ENCODE measurements at regions not wholly inside any gene's neighbourhood (a gene's known extent, or its start where the extent isn't known, plus 50 kb on each side); places are given as distances from the start of the nearest gene placed in this dataset.

DNA sequence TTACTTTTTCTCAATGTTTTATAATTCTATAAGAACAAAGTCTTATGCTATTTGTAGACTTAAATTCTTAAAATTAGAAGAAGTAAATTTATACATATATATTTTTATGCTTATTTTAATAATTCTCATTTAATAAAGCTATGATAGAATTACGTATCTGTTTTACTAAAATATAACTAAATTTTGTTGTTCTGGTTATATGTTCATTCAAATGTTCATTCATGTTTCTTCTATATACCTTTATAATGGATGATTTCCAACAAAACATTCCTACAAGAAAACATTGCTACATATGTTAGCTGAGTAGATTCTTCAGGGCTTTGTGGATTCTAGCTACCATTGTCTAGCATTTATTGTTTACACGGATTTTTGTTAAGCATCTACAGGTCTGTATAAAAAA is 634.3 kb upstream of the PCDH20 start:
- intact Hi-C loops (cut with DNase I) = no loop called here
- Histone ChIP-seq H3K27ac (no peak overlapping the region), H3K27me3 (ENCODE audit: low read depth) (no peaks in the 10 kb centered on the region), H3K4me3 (no peak overlapping the region), H3K9me3 (no peaks in the 10 kb centered on the region), H3K4me1 (no peaks in the 10 kb centered on the region), H3K36me3 (no peaks in the 10 kb centered on the region)
- DNase-seq (no peak), ATAC-seq (no peak)
- TF ChIP-seq, protein P1, sequence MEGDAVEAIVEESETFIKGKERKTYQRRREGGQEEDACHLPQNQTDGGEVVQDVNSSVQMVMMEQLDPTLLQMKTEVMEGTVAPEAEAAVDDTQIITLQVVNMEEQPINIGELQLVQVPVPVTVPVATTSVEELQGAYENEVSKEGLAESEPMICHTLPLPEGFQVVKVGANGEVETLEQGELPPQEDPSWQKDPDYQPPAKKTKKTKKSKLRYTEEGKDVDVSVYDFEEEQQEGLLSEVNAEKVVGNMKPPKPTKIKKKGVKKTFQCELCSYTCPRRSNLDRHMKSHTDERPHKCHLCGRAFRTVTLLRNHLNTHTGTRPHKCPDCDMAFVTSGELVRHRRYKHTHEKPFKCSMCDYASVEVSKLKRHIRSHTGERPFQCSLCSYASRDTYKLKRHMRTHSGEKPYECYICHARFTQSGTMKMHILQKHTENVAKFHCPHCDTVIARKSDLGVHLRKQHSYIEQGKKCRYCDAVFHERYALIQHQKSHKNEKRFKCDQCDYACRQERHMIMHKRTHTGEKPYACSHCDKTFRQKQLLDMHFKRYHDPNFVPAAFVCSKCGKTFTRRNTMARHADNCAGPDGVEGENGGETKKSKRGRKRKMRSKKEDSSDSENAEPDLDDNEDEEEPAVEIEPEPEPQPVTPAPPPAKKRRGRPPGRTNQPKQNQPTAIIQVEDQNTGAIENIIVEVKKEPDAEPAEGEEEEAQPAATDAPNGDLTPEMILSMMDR (IDR thresholded peaks at IDR 0.05) = no peak

DNA sequence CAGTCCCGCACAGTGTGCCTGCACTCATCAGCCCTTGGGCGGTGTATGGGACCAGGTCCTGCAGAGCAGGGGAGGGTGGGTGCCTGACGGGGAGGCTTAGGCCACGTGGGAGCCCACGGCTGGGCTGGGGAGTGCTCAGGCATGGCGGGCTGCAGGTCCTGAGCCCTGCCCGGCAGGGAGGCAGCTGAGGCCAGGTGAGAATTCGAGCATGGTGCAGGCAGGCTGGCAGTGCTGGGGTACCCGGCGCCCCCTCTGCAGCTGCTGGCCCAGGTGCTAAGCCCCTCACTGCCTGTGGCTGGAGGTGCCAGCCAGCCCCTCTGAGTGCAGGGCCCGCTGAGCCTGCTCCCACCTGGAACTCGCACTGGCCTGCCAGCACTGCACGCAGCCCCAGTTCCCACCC is 630.9 kb upstream of the PCDH20 start:
- TF ChIP-seq, protein P1 (IDR thresholded peaks at IDR 0.05) = no peak
- peak in 1 of 2 donors; percentile 51 for ATAC-seq
- Histone ChIP-seq H3K27me3 (ENCODE audit: low read depth) (no peaks in the 10 kb centered on the region), H3K4me3 (no peak overlapping the region), H3K9me3 (no peaks in the 10 kb centered on the region), H3K27ac (no peak overlapping the region), H3K4me1 (no peaks in the 10 kb centered on the region), H3K36me3 (no peaks in the 10 kb centered on the region)
- no peak for DNase-seq
- intact Hi-C loops (cut with DNase I) = no loop called here

DNA sequence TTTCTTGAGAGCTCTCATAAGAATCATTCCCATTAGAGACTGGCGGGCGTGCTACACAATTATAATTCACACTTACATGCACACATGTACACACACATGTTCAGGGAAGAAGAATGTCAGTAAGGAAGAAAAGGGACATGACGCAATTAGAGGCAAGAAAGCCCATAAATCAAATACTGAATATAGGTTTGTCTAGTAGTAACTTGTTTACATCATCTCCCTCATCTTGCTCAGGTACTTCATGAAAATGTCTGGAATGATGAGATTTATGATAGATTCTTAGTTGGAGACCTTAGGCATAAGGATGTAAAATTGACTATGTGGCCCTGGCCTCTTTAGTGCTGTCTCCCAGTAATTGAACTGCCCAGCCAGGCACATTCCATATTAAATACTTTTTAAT is 628.0 kb upstream of the PCDH20 start:
- Histone ChIP-seq H3K36me3 (no peaks in the 10 kb centered on the region), H3K27ac (no peak overlapping the region), H3K4me3 (no peak overlapping the region), H3K9me3 (no peaks in the 10 kb centered on the region), H3K4me1 (no peaks in the 10 kb centered on the region), H3K27me3 (ENCODE audit: low read depth) (no peaks in the 10 kb centered on the region)
- TF ChIP-seq, protein P1 (IDR thresholded peaks at IDR 0.05) = no peak
- no peak for DNase-seq
- ATAC-seq = no peak
- intact Hi-C loops (cut with DNase I) = no loop called here

DNA sequence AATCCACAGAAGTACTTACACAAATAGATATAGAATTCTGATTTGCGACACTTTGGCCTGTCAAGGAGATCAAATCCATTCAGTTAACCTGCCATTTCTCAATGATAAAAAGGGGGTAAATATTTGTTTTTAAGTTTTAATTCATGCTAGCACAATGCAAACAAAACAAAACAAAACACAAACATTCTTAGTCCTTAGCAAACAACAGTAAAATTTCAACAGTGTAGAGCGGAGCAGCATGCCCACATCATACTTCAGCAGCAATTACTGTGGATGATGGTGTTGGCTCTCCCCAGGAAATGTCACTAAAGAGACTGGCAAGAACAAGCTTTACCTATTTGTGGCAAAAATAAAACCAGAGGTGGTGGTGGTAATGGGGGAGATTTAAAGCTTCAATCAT is 625.2 kb upstream of the PCDH20 start:
- DNase-seq = no peak
- Histone ChIP-seq H3K36me3 (no peaks in the 10 kb centered on the region), H3K4me3 (no peak overlapping the region), H3K9me3 (no peaks in the 10 kb centered on the region), H3K27me3 (ENCODE audit: low read depth) (no peaks in the 10 kb centered on the region), H3K27ac (no peak overlapping the region), H3K4me1 (no peaks in the 10 kb centered on the region)
- intact Hi-C loops (cut with DNase I) = no loop called here
- TF ChIP-seq, protein P1 (IDR thresholded peaks at IDR 0.05) = no peak
- ATAC-seq = no peak

DNA sequence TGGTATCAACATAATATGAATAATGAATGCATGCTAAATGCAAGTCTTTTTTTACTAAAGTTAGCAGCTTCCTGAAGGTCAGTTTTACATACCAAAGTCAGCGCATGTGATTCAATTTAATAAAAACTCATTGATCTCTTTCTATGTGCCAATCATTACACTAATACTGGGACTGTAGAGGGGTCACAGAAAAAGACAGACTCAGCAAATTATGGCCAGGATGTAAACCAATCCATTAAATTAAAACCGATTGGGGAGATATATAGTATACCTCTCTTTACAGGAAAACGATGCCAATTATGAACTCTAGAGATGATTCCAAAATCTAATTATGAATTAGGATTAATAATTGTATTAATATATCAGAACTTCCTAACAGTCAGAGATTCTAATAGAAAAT is 624.4 kb upstream of the PCDH20 start:
- ATAC-seq (no peak), DNase-seq (no peak)
- Histone ChIP-seq H3K4me1 (no peaks in the 10 kb centered on the region), H3K27me3 (ENCODE audit: low read depth) (no peaks in the 10 kb centered on the region), H3K36me3 (no peaks in the 10 kb centered on the region), H3K9me3 (no peaks in the 10 kb centered on the region), H3K27ac (no peak overlapping the region), H3K4me3 (no peak overlapping the region)
- TF ChIP-seq, protein P1 (IDR thresholded peaks at IDR 0.05) = no peak
- intact Hi-C loops (cut with DNase I) = no loop called here

DNA sequence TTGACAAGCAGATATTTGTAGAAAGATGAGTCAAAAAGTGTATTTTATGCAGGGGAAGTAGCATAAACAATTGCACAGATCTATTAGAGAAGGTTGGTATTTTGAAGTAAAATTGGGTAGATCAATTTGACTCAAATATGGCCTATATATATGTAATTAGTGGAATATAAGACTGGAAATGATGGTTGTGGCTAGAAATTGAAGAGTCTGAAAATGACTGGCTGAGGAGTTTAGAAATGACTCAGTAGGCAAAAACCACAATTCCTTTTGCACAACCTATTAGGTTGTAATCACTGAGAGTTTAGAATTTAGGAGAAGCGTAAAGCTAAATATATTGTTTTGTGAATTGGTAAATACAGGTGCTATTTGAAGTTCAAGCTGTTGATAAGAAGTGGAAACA is 622.6 kb upstream of the PCDH20 start:
- intact Hi-C loops (cut with DNase I) = no loop called here
- no peak overlapping the region for H3K4me3 ChIP-seq
- no peak for ATAC-seq

More for the DNA sequence above, 622.6 kb upstream of the PCDH20 start:
- TF ChIP-seq, protein P1 (IDR thresholded peaks at IDR 0.05) = no peak
- no peaks in the 10 kb centered on the region for H3K27me3 ChIP-seq (ENCODE audit: low read depth)
- H3K27ac ChIP-seq = no peak overlapping the region
- no peak for DNase-seq
- no peaks in the 10 kb centered on the region for H3K9me3 ChIP-seq
- H3K36me3 ChIP-seq = no peaks in the 10 kb centered on the region
- H3K4me1 ChIP-seq = no peaks in the 10 kb centered on the region

Measured in lower lobe of right lung (tissue), 2 donors.